Mammary epithelial cell (primary cell): ENCODE measurements at regions not wholly inside any gene's neighbourhood (a gene's known extent, or its start where the extent isn't known, plus 50 kb on each side); places are given as distances from the start of the nearest gene placed in this dataset.

Experiments
- EZH2 ChIP-seq: IDR thresholded peaks from 2 replicates; pipeline ENCODE4 v1.6.1; 2012; ENCODE audit warnings: low read length, inconsistent platforms, borderline replicate concordance
- TF ChIP-seq, protein P1 (sequence below), 2 donors: IDR thresholded peaks in 1 of 2; conservative IDR thresholded peaks in 1 of 2; 2 replicates each; pipeline ENCODE4 v1.5.1; 2011 to 2012; ENCODE audit warnings: inconsistent platforms in 2 of 2, low read length in 2 of 2, mild to moderate bottlenecking in 2 of 2, control low read depth in 1 of 2, low read depth in 1 of 2; ENCODE audit not compliant: insufficient read depth in 1 of 2; ENCODE audit errors: extremely low read depth in 1 of 2

DNA sequence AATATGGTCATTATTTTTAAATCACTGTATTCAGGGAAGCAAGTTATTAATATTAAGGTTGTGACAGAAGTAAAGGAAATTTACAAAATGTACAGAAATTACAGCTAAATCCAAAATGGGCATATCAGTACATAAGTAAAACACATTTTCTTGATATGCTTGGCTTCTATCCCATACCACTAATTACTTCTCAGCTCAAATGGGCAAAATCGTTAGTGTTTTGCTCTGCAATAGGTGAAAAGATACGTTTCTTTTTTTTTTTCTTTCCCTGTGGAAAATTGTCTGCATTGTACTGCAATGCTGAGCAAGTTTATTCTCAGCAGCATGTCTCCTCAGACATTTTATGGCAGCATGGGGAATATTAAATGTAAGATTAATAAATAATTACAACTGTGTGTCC lies 77.1 kb upstream of the PRMT6 start:
- TF ChIP-seq, protein P1, sequence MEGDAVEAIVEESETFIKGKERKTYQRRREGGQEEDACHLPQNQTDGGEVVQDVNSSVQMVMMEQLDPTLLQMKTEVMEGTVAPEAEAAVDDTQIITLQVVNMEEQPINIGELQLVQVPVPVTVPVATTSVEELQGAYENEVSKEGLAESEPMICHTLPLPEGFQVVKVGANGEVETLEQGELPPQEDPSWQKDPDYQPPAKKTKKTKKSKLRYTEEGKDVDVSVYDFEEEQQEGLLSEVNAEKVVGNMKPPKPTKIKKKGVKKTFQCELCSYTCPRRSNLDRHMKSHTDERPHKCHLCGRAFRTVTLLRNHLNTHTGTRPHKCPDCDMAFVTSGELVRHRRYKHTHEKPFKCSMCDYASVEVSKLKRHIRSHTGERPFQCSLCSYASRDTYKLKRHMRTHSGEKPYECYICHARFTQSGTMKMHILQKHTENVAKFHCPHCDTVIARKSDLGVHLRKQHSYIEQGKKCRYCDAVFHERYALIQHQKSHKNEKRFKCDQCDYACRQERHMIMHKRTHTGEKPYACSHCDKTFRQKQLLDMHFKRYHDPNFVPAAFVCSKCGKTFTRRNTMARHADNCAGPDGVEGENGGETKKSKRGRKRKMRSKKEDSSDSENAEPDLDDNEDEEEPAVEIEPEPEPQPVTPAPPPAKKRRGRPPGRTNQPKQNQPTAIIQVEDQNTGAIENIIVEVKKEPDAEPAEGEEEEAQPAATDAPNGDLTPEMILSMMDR (conservative IDR thresholded peaks at IDR 0.05 in 1 of 2, IDR thresholded peaks at IDR 0.05 in 1 of 2; ENCODE audit: extremely low read depth in 1 of 2, insufficient read depth in 1 of 2, low read depth in 1 of 2, low read length in 2 of 2): no peak
- no peak for TF ChIP-seq EZH2
